Activated CD8-positive, alpha-beta T cell treated with anti-CD3 and anti-CD28 coated beads for 36 hours (primary cell): ENCODE measurements at regions not wholly inside any gene's neighbourhood (a gene's known extent, or its start where the extent isn't known, plus 50 kb on each side); places are given as distances from the start of the nearest gene placed in this dataset.

Experiments
- ATAC-seq: fragments of 200-7000 bp; cut with Tn5 transposase; one replicate; pipeline ENCODE4 v1.10.0; 2021; ENCODE audit warnings: mild to moderate bottlenecking, moderate library complexity
- CTCF ChIA-PET: fragments of 350-600 bp; sonication (Branson Sonifier 250); formaldehyde crosslinking; loops from one replicate; lab custom pipeline; 2021; ENCODE audit warnings: antibody characterized with exemption; lab: Charles Lee
- POLR2A ChIA-PET: fragments of 350-600 bp; sonication (Branson Sonifier 250); formaldehyde crosslinking; loops from one replicate; lab custom pipeline; 2021; ENCODE audit warnings: antibody characterized with exemption; lab: Charles Lee
- DNase-seq: peaks from one replicate; pipeline ENCODE4 v3.0.0-alpha.2; 2020
- H3K27ac Mint-ChIP-seq: one replicate; pipeline ENCODE4 v1.8.0; 2021; ENCODE audit warnings: mild to moderate bottlenecking, mixed read lengths
- H3K27me3 Mint-ChIP-seq: one replicate; pipeline ENCODE4 v1.8.0; 2021; ENCODE audit warnings: mixed read lengths
- H3K36me3 Mint-ChIP-seq: one replicate; pipeline ENCODE4 v1.8.0; 2021; ENCODE audit warnings: low read depth, mixed read lengths
- H3K4me1 Mint-ChIP-seq: one replicate; pipeline ENCODE4 v1.8.0; 2021; ENCODE audit warnings: low read depth, mixed read lengths
- H3K4me3 Mint-ChIP-seq: one replicate; pipeline ENCODE4 v1.8.0; 2021; ENCODE audit warnings: mild to moderate bottlenecking, moderate library complexity, mixed read lengths
- H3K9me3 Mint-ChIP-seq: one replicate; pipeline ENCODE4 v1.8.0; 2021; ENCODE audit warnings: mixed read lengths
- intact Hi-C: fragments of 100-400 bp; cut with micrococcal nuclease; formaldehyde crosslinking; loops from one replicate; pipeline ENCODE4 v1.10.0; 2022
- TF ChIP-seq, protein P1 (sequence below): fragments of 200-600 bp; IDR thresholded peaks from one replicate; pipeline ENCODE4 v1.8.0; 2022; ENCODE audit warnings: antibody characterized with exemption, mild to moderate bottlenecking

DNA sequence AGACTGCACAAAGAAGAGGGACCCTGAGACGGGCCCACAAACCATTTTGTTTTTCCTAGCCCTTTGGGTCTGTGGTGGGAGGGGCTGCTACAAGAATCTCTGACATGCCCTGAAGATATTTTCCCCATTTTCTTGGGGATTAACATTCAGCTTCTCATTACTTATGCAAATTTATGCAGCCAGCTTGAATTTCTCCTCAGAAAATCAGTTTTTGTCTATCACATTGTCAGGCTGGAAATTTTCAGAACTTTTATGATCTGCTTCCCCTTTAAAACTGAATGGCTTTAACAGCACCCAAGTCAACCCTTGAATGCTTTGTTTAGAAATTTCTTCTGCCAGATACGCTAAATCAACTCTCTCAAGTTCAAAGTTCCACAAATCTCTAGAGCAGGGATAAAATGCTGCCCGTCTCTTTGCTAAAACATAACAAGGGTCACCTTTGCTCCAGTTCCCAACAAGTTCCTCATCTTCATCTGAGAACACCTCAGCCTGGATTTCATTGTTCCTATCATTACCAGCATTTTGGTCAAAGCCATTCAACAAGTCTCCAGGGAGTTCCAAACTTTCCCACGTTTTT is 560.0 kb upstream of the KCND2 start:
- Mint-ChIP-seq H3K36me3 (no peaks in the 10 kb centered on the region), H3K4me1 (no peaks in the 10 kb centered on the region), H3K27me3 (no peaks in the 10 kb centered on the region), H3K4me3 (no peak overlapping the region), H3K27ac (no peak overlapping the region), H3K9me3 (peaks cover 9% of the 10 kb centered on the region)
- no peak for ATAC-seq
- intact Hi-C loops = no loop called here
- DNase-seq = no peak
- TF ChIP-seq, protein P1, sequence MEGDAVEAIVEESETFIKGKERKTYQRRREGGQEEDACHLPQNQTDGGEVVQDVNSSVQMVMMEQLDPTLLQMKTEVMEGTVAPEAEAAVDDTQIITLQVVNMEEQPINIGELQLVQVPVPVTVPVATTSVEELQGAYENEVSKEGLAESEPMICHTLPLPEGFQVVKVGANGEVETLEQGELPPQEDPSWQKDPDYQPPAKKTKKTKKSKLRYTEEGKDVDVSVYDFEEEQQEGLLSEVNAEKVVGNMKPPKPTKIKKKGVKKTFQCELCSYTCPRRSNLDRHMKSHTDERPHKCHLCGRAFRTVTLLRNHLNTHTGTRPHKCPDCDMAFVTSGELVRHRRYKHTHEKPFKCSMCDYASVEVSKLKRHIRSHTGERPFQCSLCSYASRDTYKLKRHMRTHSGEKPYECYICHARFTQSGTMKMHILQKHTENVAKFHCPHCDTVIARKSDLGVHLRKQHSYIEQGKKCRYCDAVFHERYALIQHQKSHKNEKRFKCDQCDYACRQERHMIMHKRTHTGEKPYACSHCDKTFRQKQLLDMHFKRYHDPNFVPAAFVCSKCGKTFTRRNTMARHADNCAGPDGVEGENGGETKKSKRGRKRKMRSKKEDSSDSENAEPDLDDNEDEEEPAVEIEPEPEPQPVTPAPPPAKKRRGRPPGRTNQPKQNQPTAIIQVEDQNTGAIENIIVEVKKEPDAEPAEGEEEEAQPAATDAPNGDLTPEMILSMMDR = no peak
- ChIA-PET POLR2A (no interaction called here), CTCF (no interaction called here)

DNA sequence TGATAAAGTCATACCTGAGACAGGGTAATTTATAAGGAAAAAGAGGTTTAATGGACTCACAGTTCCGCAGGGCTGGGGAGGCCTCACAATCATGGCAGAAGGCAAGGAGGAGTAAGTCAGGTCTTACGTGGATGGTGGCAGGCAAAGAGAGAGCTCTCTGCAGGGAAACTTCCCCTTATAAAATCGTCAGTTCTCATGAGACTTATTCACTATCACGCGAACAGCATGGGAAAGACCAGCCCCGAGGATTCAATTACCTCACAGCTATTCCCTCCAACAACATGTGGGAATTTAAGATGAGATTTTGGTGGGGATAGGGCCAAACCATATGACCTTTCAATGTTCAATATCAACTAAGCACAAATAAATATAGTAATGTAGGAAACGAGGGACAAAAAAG is 559.4 kb upstream of the KCND2 start:
- intact Hi-C loops = no loop called here
- TF ChIP-seq, protein P1 = no peak
- Mint-ChIP-seq H3K9me3 (peaks cover 7% of the 10 kb centered on the region), H3K4me3 (no peak overlapping the region), H3K4me1 (no peaks in the 10 kb centered on the region), H3K27ac (no peak overlapping the region), H3K27me3 (no peaks in the 10 kb centered on the region), H3K36me3 (no peaks in the 10 kb centered on the region)
- no peak for DNase-seq
- POLR2A ChIA-PET = no interaction called here
- ATAC-seq = no peak
- CTCF ChIA-PET = no interaction called here

DNA sequence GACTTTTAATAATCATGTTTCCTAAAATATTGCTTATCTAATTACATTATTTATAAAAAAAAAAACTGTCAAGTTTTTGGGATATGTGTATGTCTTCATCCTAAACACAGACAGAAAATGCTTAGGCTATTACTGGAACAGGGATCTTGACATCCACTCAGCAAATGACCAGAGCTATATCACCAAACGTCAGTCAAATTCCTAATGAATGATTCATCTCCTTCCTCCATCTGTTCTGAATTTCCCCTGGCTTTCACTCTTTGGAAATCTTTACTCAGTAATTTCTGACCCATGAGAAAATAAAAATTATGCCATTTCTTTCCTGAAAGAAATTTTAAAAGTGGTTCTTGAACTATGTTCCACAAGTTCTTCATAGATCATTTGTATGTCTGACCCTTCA is 552.4 kb upstream of the KCND2 start:
- ChIA-PET POLR2A (no interaction called here), CTCF (no interaction called here)
- intact Hi-C loops = no loop called here
- Mint-ChIP-seq H3K4me3 (no peak overlapping the region), H3K4me1 (no peaks in the 10 kb centered on the region), H3K9me3 (peaks cover 1% of the 10 kb centered on the region), H3K27ac (no peak overlapping the region), H3K36me3 (no peaks in the 10 kb centered on the region), H3K27me3 (no peaks in the 10 kb centered on the region)
- DNase-seq = no peak
- TF ChIP-seq, protein P1 = no peak
- no peak for ATAC-seq

DNA sequence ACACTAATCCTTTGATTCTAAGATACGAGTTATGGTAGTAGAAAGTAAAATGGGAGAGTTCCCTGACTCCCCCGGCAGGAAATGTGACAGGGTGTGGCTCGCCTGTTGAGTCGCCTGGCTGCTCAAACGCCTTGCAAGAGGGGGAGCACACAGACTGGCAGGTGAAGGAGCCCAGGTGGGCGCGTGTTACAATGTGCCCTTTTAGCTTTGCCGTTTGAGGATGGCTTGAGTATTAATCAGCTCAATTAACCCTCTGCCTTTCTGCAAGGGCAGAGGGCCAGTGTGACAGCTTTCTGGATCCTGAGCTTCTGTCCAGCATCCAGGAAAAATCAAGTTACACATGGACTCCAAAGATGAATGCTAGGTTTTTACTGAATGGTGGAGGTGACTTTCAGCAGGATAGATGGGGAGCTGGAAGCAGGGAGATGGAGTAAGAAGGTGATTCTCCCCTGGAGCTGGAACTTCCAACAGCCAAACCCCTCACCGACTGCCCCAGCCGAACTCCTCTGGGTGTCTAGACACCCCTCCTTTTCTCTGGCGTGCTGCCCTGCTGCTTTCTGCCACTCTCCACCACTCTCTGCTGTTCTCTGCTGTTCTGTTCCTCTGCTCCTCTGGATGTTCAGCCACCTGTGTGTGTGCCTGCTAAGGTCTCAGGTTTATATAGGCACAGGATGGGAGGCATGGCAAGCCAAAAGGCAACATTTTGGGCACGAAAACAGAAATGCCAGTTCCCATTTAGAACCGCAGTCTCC is 548.8 kb upstream of the KCND2 start:
- ATAC-seq (no peak), DNase-seq (no peak)
- no peaks in the 10 kb centered on the region for H3K4me1 Mint-ChIP-seq
- ChIA-PET CTCF (no interaction called here), POLR2A (no interaction called here)
- no peaks in the 10 kb centered on the region for H3K36me3 Mint-ChIP-seq
- H3K27me3 Mint-ChIP-seq = no peaks in the 10 kb centered on the region
- H3K27ac Mint-ChIP-seq = no peak overlapping the region
- intact Hi-C loops = no loop called here
- H3K9me3 Mint-ChIP-seq = peaks cover 1% of the 10 kb centered on the region
- TF ChIP-seq, protein P1 = no peak
- no peak overlapping the region for H3K4me3 Mint-ChIP-seq

GRCh38 chr7:119733127-119733879 is 539.7 kb upstream of the KCND2 start:
- DNase-seq = no peak
- no peak overlapping the region for H3K4me3 Mint-ChIP-seq
- no peak for ATAC-seq
- no peak overlapping the region for H3K27ac Mint-ChIP-seq
- ChIA-PET CTCF (no interaction called here), POLR2A (no interaction called here)
- TF ChIP-seq, protein P1 = no peak
- intact Hi-C loops = no loop called here
- H3K36me3 Mint-ChIP-seq = no peaks in the 10 kb centered on the region
- H3K27me3 Mint-ChIP-seq = no peaks in the 10 kb centered on the region
- peaks cover 9% of the 10 kb centered on the region for H3K9me3 Mint-ChIP-seq
- no peaks in the 10 kb centered on the region for H3K4me1 Mint-ChIP-seq
